ENCODE measurements at regions not wholly inside any gene's neighbourhood (a gene's known extent, or its start where the extent isn't known, plus 50 kb on each side); places are given as distances from the start of the nearest gene placed in this dataset.

- TF ChIP-seq EZH2 (IDR thresholded peaks at IDR 0.05; ENCODE audit: borderline replicate concordance, insufficient read depth, low read length, poor library complexity, severe bottlenecking), result no peak
- no peak for TF ChIP-seq POLR2AphosphoS5 (IDR thresholded peaks at IDR 0.05)
- TF ChIP-seq CTCF (IDR thresholded peaks at IDR 0.05; ENCODE audit: poor library complexity, severe bottlenecking), result no peak
- no peak for TF ChIP-seq REST (IDR thresholded peaks at IDR 0.05; ENCODE audit: borderline replicate concordance)
- no peak for TF ChIP-seq EP300 (conservative IDR thresholded peaks at IDR 0.05; ENCODE audit: poor library complexity, severe bottlenecking)
- TF ChIP-seq TAF1 (IDR thresholded peaks at IDR 0.05; ENCODE audit: low read depth), result no peak
- TF ChIP-seq RAD21 (conservative IDR thresholded peaks at IDR 0.05), result no peak
These were observed 962.0 kb downstream of the PLA2G4A start for GRCh38 chr1:187790724-187791123.
